Heart left ventricle (tissue), 13 donors: ENCODE measurements at regions not wholly inside any gene's neighbourhood (a gene's known extent, or its start where the extent isn't known, plus 50 kb on each side); places are given as distances from the start of the nearest gene placed in this dataset.

Experiments used
- POLR2A ChIP-seq, 2 donors: fragments of 450-650 bp; IDR thresholded peaks; one replicate each; pipeline ENCODE4 v1.6.1; 2017; ENCODE audit warnings: antibody characterized with exemption in 2 of 2, mild to moderate bottlenecking in 2 of 2, moderate library complexity in 2 of 2
- TF ChIP-seq, protein P1 (sequence below), 12 donors: fragments of 200-600 bp; sonication (generic) in 4 of 12; IDR thresholded peaks; one replicate each; pipeline versions ENCODE4 v1.5.0 to v1.8.0; 2018 to 2022; ENCODE audit warnings: antibody characterized with exemption in 12 of 12, mild to moderate bottlenecking in 5 of 12
- donor health status: ischemic (EF 13 %, LVEDD 7.1; RV severe dilation, severe dysfunction).
- donor health status: DM: no; HTN: yes; CAD: no.
- donor health status: DM: no; HTN: no; CAD: no.
- donor health status: ischemic (EF 25% LVEDD 6.9; RV normal size, moderate dysfunction).
- donor health status: ischemic (EF 25% LVEDD 5.7; RV mildly dilated, moderate dysfunction).
- donor health status: ischemic (EF 35%, LVEDD 5.7; RV mildly dilated, moderate dysfunction).
- donor health status: nonischemic (EF 11% LVEDD 7.7; RV severe dilation, severe dysfunction).
- donor health status: DM: yes; HTN: yes; CAD: no.
- donor health status: PGD.
- donor health status: ischemic (EF 29% LVEDD 5.4; RV normal size, mild dysfunction).
- donor health status: nonischemic (EF 23%, LVEDD 6.1; RV moderate dilation, normal function).

DNA sequence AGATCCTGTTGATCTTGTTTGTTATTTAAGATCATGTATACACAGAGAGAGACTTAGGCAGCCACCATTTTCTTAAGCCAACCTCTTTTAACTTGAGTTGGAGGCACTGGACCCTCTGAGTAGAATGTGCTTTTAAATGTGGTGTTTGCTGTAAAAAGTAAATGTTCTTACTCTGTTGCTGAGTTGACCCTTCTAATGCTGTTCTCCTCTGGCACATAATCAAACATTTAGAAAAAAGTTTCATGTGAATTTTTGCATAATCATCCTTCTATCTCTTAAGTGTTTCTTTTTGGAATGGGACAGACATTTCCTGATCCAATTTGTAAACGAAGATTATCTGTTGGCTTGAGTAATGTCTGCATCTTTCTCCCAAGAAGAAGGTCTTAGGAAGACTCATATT is 255.1 kb upstream of the ETAA1 start:
- no peak for TF ChIP-seq POLR2A (IDR thresholded peaks at IDR 0.05)
- TF ChIP-seq, protein P1, sequence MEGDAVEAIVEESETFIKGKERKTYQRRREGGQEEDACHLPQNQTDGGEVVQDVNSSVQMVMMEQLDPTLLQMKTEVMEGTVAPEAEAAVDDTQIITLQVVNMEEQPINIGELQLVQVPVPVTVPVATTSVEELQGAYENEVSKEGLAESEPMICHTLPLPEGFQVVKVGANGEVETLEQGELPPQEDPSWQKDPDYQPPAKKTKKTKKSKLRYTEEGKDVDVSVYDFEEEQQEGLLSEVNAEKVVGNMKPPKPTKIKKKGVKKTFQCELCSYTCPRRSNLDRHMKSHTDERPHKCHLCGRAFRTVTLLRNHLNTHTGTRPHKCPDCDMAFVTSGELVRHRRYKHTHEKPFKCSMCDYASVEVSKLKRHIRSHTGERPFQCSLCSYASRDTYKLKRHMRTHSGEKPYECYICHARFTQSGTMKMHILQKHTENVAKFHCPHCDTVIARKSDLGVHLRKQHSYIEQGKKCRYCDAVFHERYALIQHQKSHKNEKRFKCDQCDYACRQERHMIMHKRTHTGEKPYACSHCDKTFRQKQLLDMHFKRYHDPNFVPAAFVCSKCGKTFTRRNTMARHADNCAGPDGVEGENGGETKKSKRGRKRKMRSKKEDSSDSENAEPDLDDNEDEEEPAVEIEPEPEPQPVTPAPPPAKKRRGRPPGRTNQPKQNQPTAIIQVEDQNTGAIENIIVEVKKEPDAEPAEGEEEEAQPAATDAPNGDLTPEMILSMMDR (IDR thresholded peaks at IDR 0.05): no peak
